ENCODE measurements at regions not wholly inside any gene's neighbourhood (a gene's known extent, or its start where the extent isn't known, plus 50 kb on each side); places are given as distances from the start of the nearest gene placed in this dataset.
"Not testable (repeated sequence)": the region's sequence is repeated elsewhere in the genome, so short reads cannot be mapped to it uniquely, and the experiment has no call there.

DNA sequence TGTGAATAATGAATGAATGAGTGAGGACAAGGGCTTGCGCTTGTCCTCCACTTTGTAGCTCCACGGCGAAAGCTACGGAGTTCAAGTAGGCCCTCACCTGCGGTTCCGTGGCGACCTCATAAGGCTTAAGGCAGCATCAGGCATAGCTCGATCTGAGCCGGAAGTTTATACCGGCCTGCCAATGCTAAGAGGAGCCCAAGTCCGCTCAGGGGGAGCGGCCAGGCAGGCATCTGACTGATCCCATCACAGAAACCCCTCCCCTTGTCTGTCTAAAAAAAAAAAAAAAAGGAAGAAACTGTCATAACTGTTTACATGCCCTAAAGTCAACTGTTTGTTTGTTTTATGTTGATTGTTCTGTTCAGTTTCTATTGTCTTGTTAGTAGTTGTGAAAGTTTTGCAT, 124.4 kb upstream of the KRTAP5-11 start:
- H3K4me1 Mint-ChIP-seq (ENCODE audit: low read depth); intact Hi-C loops (cut with micrococcal nuclease); H3K36me3 Mint-ChIP-seq (ENCODE audit: low read depth); H3K27ac Mint-ChIP-seq; H3K4me3 Mint-ChIP-seq; H3K27me3 Mint-ChIP-seq: not testable (repeated sequence)
- peaks cover 13% of the 10 kb centered on the region for H3K9me3 Mint-ChIP-seq

DNA sequence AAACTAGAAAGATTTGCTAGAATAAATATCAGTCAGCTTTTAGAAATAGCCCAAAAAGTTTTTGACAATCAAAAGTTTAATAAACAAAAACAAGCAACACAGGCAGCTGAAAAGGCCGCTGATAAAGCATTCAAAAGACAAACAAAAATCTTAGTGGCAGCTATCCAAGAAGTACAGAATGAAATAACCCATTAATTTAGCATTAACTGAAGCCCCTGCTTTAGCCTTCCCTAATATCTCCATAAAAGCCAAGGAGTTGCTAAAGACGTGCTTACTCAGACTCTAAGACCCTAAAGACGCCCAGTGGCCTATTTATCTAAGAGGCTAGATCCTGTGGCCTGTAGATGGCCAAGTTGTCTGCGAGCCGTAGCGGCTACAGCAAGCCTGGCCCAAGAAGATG, 123.5 kb upstream of the DEFB108B start:
- H3K9me3 Mint-ChIP-seq; H3K27ac Mint-ChIP-seq; intact Hi-C loops (cut with micrococcal nuclease); H3K36me3 Mint-ChIP-seq (ENCODE audit: low read depth); H3K4me3 Mint-ChIP-seq; H3K27me3 Mint-ChIP-seq; H3K4me1 Mint-ChIP-seq (ENCODE audit: low read depth): not testable (repeated sequence)

DNA sequence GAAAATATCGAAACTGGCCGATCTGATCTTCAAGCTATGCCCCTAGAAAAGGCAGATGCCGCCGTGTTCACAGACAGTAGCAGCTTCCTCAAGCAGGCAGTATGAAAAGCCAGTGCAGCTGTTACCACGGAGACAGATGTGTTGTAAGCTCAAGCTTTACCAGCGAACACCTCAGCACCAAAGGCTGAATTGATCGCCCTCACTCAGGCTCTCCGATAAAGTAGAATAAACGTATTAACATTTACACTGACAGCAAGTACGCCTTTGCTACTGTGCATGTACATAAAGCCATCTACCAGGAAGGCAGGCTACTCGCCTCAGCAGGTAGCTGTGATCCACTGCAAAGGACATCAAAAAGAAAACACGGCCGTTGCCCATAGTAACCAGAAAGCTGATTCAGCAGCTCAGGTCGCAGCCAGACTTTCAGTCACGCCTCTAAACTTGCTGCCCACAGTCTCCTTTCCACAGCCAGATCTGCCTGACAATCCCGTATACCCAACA, 122.8 kb upstream of the DEFB108B start:
- H3K36me3 Mint-ChIP-seq (ENCODE audit: low read depth); H3K4me3 Mint-ChIP-seq; intact Hi-C loops (cut with micrococcal nuclease): not testable (repeated sequence)

DNA sequence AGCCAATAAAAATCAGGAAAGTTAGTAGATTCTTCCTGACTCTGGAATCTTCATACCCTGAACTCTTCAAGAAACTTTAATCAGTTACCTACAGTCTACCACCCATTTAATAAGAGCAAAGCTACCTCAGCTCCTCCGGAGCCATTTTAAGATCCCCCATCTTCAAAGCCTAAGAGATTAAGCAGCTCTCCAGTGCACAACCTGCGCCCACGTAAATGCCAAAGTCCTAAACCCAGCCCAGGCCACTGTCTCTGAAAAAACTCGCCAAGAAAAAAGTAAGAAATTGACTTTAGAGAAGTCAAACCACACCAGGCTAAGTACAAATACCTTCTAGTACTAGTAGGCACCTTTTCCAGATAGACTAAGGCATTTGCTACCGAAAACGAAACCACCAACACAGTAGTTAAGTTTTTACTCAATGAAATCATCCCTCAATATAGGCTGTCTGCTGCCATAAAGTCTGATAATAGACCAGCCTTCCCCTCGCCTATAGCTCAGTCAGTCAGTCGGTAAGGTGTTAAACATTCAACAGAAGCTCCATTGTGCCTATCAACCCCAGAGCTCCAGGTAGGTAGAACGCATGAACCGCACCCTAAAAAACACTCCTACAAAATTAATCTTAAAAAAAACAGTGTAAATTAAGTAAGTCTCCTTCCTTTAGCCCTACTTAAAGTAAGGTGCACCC, 122.2 kb upstream of the DEFB108B start:
- H3K4me1 Mint-ChIP-seq (ENCODE audit: low read depth); H3K36me3 Mint-ChIP-seq (ENCODE audit: low read depth); H3K27ac Mint-ChIP-seq; H3K27me3 Mint-ChIP-seq; H3K9me3 Mint-ChIP-seq; intact Hi-C loops (cut with micrococcal nuclease); H3K4me3 Mint-ChIP-seq: not testable (repeated sequence)

More for the DNA sequence above, 122.8 kb upstream of the DEFB108B start:
- H3K9me3 Mint-ChIP-seq; H3K27me3 Mint-ChIP-seq; H3K27ac Mint-ChIP-seq; H3K4me1 Mint-ChIP-seq (ENCODE audit: low read depth): not testable (repeated sequence)

DNA sequence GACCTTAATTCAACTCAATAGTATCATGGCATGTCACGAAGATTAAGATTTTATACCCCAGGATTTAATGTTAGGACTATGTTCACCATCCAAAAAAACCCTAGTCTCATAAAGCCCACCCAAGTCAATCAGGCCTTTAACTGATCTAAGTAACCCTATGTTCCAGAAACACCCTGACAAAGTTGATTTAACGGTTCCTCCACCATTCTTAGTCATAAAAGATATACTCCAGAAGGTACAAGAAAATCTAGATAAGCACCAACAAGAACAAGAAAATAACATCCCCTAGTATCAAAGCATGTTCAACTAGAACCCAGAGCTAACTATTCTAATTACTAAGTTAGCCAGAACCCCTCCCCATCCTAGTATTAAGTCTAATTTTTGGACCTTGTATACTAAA, 120.7 kb upstream of the DEFB108B start:
- intact Hi-C loops (cut with micrococcal nuclease); H3K27ac Mint-ChIP-seq; H3K36me3 Mint-ChIP-seq (ENCODE audit: low read depth); H3K4me1 Mint-ChIP-seq (ENCODE audit: low read depth); H3K9me3 Mint-ChIP-seq; H3K27me3 Mint-ChIP-seq; H3K4me3 Mint-ChIP-seq: not testable (repeated sequence)

DNA sequence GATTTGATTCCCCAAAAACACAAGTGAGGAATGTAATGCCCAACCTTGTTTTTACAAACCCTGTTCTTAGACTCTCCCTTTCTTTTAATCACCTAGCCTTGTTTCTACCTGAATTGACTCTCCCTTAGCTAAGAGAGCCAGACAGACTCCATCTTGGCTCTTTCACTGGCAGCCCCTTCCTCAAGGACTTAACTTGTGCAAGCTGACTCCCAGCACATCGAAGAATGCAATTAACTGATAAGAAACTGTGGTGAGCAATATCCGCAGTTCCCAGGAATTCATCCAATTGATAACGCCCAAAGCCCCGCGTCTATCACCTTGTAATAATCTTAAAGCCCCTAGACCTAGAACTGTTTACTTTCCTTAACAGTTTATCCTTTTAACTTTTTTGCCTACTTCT, 120.2 kb upstream of the DEFB108B start:
- H3K4me1 Mint-ChIP-seq (ENCODE audit: low read depth); H3K36me3 Mint-ChIP-seq (ENCODE audit: low read depth); H3K27me3 Mint-ChIP-seq; H3K4me3 Mint-ChIP-seq; H3K9me3 Mint-ChIP-seq; H3K27ac Mint-ChIP-seq; intact Hi-C loops (cut with micrococcal nuclease): not testable (repeated sequence)

DNA sequence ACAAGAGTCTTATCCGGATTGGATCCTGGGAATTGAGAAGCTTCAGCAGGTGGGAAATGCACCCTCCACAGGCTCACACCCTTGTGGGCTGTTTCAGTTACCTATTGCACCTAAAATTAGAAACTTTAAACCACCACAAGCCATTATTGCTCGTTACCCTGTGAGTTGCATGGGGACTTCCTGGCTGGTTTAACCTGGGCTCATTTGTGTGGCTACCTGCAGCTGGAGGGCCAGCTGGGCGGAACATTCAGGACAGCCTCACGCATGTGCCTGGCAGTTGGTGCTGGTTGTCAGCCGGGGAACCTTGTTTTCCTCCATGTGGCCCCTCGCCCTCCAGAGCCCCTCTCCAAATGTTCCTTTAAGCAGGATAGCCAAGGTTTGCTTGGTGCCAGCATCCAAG, 118.5 kb upstream of the DEFB108B start:
- H3K27ac Mint-ChIP-seq; H3K4me3 Mint-ChIP-seq; intact Hi-C loops (cut with micrococcal nuclease); H3K9me3 Mint-ChIP-seq; H3K36me3 Mint-ChIP-seq (ENCODE audit: low read depth); H3K4me1 Mint-ChIP-seq (ENCODE audit: low read depth); H3K27me3 Mint-ChIP-seq: not testable (repeated sequence)

DNA sequence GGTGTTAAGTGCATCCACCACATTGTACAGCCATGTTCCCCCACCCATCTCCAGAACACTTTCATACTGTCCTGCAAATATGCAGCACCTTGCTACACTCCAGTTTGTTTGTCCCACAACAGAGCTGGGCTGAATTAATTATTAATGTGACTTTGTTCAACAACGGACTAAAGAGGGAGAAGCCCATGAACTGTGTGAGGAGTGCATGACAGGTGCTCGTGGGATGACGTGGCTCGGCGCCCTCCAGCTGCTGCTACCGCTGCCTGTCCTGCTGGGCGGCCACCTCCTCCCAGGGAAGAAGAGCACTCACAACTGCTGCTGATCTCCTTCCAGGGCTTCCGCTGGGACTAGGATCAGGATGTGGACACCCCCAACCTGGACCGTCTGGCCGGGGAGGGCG, 111.2 kb upstream of the DEFB108B start:
- intact Hi-C loops (cut with micrococcal nuclease); H3K27ac Mint-ChIP-seq; H3K36me3 Mint-ChIP-seq (ENCODE audit: low read depth); H3K4me3 Mint-ChIP-seq; H3K9me3 Mint-ChIP-seq; H3K4me1 Mint-ChIP-seq (ENCODE audit: low read depth): not testable (repeated sequence)
- peaks cover 10% of the 10 kb centered on the region for H3K27me3 Mint-ChIP-seq

DNA sequence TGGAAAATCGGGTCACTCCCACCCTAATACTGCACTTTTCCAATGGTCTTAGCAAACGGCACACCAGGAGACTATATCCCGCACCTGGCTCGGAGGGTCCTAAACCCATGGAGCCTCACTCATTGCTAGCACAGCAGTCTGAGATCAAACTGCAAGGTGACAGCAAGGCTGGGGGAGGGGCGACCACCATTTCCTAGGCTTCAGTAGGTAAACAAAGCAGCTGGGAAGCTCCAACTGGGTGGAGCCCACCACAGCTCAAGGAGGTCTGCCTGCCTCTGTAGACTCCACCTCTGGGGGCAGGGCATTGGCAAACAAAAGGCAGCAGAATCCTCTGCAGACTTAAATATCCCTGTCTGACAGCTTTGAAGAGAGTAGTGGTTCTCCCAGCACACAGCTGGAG, 109.0 kb upstream of the DEFB108B start:
- not testable (repeated sequence) for H3K36me3 Mint-ChIP-seq (ENCODE audit: low read depth); H3K27ac Mint-ChIP-seq

DNA sequence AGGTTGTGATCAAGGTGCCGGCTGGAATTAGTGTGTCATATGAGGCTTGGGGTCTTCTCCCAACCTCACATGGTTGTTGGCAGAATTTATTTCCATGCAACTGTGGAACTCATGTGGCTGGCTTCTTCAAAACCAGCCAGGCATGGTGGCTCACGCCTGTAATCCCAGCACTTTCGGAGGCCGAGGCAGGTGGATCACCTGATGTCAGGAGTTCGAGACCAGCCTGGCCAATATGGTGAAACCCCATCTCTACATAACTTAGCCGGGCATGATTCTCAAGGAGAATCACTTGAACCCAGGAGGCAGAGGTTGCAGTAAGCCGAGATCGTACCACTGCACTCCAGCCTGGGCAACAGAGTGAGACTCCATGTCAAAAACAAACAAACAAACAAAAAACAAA, 102.3 kb upstream of the DEFB108B start:
- H3K36me3 Mint-ChIP-seq (ENCODE audit: low read depth); H3K4me3 Mint-ChIP-seq; H3K9me3 Mint-ChIP-seq; H3K27ac Mint-ChIP-seq; H3K27me3 Mint-ChIP-seq; intact Hi-C loops (cut with micrococcal nuclease); H3K4me1 Mint-ChIP-seq (ENCODE audit: low read depth): not testable (repeated sequence)

More for the DNA sequence above, 109.0 kb upstream of the DEFB108B start:
- H3K9me3 Mint-ChIP-seq; H3K4me1 Mint-ChIP-seq (ENCODE audit: low read depth); H3K4me3 Mint-ChIP-seq; intact Hi-C loops (cut with micrococcal nuclease): not testable (repeated sequence)
- peaks cover 11% of the 10 kb centered on the region for H3K27me3 Mint-ChIP-seq

DNA sequence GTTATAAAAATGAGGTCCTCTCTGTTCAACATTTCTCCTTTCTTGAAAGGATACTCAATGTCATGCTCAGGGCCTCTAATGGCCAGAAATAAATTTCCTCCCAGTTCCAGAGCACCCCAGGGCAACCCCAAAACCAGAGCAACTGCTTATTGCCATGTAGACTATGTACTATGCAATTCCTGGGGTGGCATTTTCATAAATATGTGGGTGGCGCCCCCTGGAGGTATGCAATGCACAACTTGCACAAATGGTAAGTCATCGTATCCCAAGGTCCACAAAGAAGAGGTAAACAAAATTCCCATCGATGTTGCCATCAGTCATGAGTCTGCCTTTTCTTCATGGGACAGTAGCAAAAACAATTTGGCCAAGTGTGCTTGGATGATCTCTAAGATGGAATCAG, 98.6 kb upstream of the DEFB108B start:
- H3K4me3 Mint-ChIP-seq; H3K4me1 Mint-ChIP-seq (ENCODE audit: low read depth); H3K9me3 Mint-ChIP-seq; H3K36me3 Mint-ChIP-seq (ENCODE audit: low read depth); H3K27ac Mint-ChIP-seq; intact Hi-C loops (cut with micrococcal nuclease); H3K27me3 Mint-ChIP-seq: not testable (repeated sequence)

DNA sequence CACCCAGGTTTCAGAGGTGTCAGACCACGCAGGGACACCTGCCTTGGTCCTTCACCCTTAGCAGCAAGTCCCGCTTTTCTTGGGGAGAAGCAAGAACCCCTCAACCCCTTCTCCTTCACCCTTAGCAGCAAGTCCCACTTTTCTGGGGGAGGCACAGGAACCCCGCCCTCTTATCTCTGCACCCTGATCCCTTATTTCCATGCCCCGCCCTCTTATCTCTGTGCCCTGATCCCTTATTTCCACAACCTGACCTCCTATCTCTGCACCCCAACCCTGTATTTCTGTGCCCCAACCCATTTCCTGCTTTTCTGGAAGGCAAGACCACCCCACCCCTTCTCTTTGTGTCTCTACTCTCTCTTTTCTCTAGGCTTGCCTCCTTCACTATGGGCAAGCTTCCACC, 94.7 kb upstream of the DEFB108B start:
- intact Hi-C loops (cut with micrococcal nuclease), result not testable (repeated sequence)

DNA sequence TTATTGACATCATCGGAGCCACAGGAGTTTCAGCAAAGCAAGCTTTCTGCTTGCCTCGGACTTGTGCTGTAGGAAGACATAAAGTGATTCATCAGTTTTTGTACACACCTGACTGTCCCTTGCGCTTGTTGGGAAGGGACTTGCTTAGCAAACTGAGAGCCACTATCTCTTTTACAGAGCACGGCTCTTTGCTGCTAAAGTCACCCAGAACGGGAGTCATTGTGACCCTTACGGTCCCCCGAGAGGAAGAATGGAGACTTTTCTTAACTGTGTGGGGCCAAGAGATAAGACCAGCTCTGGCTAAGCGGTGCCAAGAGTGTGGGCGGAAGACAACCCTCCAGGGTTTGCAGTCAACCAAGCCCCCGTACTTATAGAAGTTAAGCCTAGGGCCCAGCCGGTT, 89.6 kb upstream of the DEFB108B start:
- H3K4me3 Mint-ChIP-seq; H3K36me3 Mint-ChIP-seq (ENCODE audit: low read depth); H3K9me3 Mint-ChIP-seq; H3K4me1 Mint-ChIP-seq (ENCODE audit: low read depth); intact Hi-C loops (cut with micrococcal nuclease); H3K27ac Mint-ChIP-seq: not testable (repeated sequence)
- H3K27me3 Mint-ChIP-seq, result peaks cover 48% of the 10 kb centered on the region

More for the DNA sequence above, 94.7 kb upstream of the DEFB108B start:
- H3K36me3 Mint-ChIP-seq (ENCODE audit: low read depth); H3K9me3 Mint-ChIP-seq; H3K27ac Mint-ChIP-seq; H3K4me1 Mint-ChIP-seq (ENCODE audit: low read depth); H3K4me3 Mint-ChIP-seq: not testable (repeated sequence)
- peaks cover 33% of the 10 kb centered on the region for H3K27me3 Mint-ChIP-seq

DNA sequence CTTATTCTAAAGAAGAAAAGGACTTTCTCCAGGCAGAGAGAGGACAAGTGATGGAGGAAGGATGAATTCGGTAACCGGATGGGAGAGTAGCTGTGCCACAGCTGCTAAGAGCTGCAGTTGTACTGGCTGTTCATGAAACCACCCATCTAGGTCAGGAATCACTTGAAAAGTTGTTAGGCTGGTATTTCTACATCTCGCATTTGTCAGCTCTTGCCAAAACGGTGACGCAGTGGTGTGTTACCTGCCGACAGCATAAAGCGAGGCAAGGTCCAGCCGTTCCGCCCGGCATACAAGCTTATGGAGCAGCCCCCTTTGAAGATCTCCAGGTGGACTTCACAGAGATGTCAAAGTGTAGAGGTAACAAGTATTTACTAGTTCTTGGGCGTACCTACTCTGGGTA, 87.3 kb upstream of the DEFB108B start:
- H3K27ac Mint-ChIP-seq; H3K36me3 Mint-ChIP-seq (ENCODE audit: low read depth); intact Hi-C loops (cut with micrococcal nuclease); H3K4me1 Mint-ChIP-seq (ENCODE audit: low read depth); H3K9me3 Mint-ChIP-seq; H3K4me3 Mint-ChIP-seq: not testable (repeated sequence)
- H3K27me3 Mint-ChIP-seq, result peaks cover 51% of the 10 kb centered on the region

DNA sequence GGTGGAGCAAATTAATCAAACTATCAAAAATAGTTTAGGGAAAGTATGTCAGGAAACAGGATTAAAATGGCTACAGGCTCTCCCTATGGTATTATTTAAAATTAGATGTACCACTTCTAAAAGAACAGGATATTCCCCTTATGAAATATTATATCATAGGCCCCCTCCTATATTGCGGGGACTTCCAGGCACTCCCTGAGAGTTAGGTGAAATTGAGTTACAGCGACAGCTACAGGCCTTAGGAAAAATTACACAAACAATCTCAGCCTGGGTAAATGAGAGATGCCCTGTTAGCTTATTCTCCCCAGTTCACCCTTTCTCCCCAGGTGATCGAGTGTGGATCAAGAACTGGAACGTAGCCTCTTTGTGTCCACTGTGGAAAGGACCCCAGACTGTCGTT, 86.7 kb upstream of the DEFB108B start:
- H3K4me1 Mint-ChIP-seq (ENCODE audit: low read depth); H3K4me3 Mint-ChIP-seq; H3K36me3 Mint-ChIP-seq (ENCODE audit: low read depth); H3K27ac Mint-ChIP-seq; H3K9me3 Mint-ChIP-seq; intact Hi-C loops (cut with micrococcal nuclease): not testable (repeated sequence)
- H3K27me3 Mint-ChIP-seq, result peaks cover 49% of the 10 kb centered on the region

Measured in dendritic cell treated with granulocyte-macrophage colony-stimulating factor and Interleukin-4, amounts not matched to agents 40 ng/mL and 50 ng/mL, for 4 days (primary cell).